HG03354 (cell line): ENCODE measurements at regions not wholly inside any gene's neighbourhood (a gene's known extent, or its start where the extent isn't known, plus 50 kb on each side); places are given as distances from the start of the nearest gene placed in this dataset.

ENCODE experiments used
- ATAC-seq: cut with Tn5 transposase; IDR thresholded peaks from one replicate; pipeline ENCODE4 v1.9.1; 2021; ENCODE audit warnings: mild to moderate bottlenecking; ENCODE audit not compliant: unreplicated experiment, poor library complexity, severe bottlenecking

DNA sequence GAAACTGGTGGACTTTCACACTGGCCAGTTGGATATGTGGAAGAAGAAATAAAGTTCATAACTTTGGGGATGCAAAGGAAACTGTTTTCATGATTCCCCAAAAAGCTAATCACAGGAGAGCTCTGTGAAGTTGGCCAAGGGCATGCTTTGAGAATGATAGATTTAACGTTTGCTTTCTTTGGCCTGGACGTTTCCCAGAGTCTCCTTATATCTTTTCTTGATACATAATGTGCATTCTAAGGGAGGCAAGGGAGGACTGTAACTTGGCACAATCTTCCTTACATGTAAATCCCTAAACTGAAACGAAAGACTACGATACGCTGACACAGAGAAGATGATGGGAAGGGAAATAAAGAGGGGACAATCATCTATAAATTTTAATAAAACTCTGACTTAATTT is 176.5 kb upstream of the INHBA start:
- no peak for ATAC-seq

DNA sequence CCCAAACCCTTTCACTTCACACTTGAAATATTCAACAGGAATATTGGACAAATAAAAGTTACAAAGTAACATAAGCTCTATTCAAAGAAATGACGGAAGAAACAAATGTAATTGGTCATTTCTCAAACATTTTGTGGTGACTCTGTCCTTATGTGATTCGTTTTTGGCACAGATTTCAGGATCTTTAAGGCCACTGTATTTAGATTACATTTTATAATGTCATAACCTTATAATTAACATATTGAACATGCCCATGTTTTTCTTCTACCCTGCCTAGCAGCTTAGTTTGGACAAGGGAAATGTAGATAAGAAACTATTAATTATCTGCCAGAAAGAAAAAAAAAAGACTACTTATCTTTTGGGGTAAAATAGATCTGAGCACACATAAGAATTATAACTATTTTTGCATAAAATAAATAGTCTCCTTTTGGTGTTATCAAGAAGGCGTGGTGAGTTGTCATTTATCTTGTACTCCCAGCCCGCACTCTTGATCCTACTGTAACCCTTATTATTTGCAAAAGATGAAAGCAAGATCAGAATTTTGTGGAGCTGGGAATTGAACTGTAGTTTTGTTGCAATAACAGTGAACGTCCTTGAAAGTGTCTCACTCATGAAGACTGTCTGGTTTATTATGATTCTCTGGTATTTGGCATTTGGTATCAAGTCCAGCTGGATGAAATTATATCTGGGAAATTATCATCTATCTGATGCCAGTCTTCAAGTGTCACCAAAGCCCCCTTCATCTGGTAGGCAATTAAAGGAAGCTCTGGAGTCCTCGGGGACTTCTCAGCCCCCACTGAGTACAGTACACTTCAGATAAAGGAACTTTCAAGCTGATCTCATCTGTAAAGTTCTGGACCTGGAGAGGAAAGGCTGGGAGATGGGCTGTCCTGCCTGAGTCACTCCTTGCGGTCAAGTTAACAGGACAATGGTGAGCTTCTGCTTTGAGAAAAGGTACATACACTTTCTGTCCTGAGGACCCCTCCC is 175.7 kb upstream of the INHBA start:
- ATAC-seq: no peak

DNA sequence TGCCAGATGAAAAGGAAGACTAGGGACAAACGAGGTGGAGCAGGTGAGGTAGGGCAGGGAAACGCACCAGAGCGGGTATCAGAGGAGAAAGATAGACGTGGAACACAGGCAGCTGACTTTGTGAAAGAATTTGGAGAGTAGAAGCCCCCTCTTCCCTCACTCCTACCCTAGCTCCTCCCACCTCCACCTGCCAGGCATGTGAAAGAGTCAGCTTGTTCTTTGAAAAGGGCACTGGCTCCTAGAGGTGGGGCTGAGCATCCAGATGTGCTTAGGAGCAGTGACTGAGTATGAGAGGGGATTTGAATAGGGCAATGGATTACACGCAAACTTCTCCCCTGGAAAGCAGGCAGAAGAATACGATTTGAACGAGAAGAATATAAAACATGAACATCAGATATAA is 174.2 kb upstream of the INHBA start:
- no peak for ATAC-seq

DNA sequence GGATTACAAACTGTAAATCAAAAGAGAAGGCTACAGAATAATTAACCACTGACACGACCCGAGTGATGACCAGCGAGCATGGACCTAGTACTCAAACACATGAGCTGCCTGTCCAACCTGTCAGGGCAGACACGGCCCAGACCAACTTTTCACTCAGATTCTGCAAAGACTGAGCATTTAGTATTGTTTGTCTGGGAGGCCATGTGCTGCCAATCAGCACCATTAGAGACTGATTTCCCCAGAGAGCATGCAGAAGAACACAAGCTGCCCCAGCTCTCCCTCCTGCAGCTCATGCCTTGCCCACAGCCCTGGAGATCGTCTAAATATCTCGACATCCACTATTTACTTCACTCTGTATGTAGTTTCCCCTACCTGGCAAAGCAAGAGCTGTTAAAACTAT is 172.6 kb upstream of the INHBA start:
- no peak for ATAC-seq

DNA sequence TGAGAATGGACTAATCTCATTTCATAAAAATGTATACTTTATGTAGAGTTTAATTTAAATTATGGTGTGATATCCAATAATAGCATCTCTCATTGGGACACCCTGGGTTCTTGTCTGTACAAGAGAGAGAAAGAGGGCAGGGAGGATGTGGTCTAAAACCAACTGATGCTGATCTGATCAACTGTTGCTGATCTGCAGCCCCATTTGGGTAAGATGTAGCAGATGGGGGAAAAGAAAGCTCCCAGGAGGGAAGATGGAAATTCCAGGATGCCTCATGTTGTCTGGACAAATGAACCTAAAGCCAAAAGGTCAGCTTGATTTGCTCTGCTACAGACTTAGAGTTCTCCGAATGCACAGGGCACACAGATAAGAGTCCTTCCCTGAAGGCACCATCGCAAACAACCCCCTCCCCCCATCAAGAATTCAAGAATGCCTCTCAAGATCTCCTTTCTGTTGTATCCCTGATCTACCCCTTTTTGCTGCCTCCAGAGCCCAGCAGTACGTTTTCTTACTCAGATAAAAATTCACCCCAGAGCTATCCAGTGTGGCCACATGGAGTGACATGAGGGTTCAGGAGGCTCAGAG is 171.4 kb upstream of the INHBA start:
- no peak for ATAC-seq

DNA sequence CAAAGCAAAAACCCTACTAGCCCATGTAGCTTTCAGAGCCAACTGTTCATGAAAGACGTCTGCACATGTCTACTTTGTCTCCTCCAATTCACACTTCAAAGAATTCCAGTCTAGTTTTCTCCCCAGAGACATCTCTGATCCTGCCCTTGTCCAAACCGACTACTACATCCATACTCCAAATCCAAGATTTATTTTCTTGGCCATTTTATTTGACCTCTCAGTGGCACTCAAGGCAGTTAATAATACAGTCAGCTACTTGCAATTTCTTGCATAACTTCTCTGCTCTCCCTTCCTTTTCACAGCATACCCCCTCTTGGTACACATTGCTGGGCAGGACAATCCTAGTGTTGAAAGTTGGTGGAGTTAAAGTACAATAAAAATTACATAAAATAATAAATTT is 170.9 kb upstream of the INHBA start:
- no peak for ATAC-seq

DNA sequence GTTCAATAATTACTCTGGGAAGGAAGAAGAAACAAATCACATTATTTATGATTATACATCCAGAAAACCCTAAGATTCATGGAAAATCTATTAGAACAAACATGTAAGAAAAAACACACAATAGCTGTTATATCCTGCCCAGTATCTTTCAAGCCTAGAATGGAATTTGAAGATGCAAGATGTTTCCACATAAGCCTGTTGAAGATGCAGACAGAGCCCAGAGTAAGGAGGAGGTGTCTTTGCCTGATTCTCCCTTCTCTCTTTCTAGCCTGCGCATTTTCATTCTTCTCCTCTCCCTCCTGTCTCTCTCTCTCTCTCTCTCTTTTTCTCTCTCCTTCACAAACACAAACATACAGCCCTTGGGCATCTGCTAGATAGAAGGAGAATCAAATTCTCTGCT is 170.1 kb upstream of the INHBA start:
- no peak for ATAC-seq

DNA sequence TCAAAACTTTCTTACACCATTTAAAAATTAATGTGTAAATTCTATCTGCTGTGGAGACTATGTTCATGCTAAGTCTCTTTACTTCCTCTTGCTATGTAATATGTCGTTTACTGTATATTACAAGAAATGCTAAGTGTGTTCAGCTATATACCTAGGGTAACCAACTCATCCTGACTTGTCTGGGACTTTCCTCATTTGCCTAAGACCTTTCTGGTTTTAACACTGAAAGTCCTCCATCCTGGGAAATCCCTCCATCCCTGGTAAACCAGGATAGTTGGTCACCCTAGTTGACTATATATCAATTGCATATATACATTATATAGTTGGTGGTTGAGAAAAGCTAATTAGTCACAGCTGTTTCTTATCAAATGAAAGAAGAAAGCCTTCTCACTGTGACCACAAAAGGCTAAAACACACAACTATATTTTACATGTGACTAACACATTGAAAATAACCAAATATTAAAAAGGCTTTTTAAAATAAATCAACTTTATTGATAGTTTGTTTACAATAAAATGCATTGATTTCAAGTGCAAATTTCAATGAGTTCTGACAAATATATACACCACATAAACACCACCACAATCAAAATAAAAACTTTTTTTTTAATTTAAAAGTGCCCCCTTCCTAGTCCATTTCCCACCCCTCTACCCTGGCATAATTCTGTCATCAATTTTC is 167.7 kb upstream of the INHBA start:
- peak; percentile 72 for ATAC-seq

DNA sequence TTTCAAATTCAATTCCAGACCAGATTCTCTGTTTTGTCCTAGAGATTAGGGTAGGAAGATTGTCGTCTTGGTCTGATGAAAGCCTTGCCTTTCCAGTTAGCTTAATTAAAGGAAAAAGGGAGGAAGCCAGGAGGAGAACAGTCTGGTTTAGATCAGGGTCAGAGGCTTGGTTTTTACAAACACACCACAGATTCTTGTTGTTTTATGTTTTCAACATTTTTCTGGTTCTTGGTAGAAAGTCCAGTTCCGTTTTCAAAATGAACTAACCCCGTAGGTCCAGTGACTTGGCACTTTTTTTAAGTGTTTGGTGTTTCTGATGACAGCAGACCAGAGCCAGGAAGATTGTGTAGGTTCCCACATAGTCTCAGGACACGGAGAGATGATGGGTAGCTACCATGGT is 167.1 kb upstream of the INHBA start:
- peak; percentile 32 for ATAC-seq

DNA sequence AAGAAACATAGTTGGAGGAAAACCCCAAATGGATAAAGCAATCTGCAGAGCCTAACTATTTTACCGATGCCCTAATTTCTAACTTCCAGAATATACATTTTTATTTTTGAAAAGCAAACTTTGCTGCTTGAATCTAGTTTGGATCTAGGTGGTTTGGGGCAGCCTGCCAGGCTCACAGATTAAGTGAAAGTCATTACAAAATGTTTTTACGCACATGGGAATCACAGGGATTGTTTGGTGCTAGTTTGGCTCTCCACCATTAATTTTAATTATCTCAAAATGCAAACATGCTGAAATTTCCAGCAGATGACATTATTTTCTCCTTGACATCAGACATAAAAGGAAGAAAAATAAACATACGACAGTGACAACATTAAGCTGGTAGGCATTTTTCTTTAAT is 166.7 kb upstream of the INHBA start:
- no peak for ATAC-seq

DNA sequence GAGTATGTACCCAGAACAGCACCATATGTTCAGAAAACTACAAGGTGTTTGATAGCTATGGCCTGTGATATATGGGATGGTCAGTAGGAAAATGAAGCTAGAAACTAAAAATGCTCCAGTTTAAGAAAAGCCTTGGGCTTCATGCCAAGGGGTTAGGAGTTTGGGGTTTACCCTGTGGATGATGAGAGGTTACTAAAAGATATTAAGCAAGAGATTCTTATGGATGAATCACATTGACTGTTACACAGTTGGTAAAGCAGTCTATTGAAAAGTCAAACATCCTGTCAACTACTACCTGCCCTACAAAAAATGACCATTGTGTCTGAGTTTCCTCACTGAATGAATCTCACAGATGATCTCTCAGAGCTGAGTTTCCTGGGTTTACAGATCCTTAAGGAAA is 166.2 kb upstream of the INHBA start:
- ATAC-seq: no peak

DNA sequence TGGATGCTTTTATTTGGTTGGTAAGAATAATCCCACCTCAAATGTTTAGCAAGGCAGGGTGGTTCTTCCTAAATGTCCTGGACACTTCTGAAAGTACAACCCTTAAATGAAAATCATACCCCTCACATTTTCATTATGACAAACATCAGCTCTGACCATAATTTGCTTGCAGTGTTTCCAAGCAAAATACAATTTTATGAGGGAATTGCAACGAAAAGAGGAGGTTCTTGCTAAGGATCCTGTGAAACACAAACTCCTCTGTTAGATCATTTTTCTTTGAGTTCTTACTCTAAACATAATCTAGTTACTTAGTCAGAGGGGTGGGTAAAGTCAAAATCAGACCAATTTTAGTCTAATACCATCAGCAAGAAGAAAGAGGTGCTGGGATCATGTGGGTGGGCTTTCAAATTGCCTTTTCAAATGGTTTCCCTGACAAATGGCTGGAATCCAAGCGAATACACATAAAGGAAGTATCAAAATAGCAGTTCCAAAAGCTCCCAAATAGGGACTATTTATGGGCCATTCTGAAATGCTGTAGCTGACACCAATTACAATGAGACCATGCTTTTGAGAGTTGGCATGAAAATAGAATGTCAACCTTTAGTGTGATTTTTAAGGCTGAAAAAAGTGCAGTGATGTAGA is 164.9 kb upstream of the INHBA start:
- no peak for ATAC-seq

DNA sequence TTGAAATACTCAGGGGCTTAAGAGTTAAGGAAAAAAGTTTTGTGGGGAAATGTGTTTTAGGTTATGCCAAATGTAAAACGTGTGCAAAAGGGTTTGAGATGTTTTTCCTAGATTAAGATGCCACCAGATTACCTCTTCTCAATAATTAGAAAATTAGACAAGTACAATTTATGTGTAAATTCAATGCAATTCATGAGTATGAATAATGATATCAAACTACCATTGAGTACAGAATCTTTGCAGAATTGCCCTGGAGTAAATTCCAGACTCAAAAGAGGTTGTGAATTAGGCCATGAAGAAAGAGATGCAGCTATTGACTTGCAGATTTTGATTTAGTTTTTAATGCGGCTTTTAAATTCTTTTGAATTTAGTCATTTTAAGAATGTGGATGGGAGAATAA is 159.4 kb upstream of the INHBA start:
- no peak for ATAC-seq

DNA sequence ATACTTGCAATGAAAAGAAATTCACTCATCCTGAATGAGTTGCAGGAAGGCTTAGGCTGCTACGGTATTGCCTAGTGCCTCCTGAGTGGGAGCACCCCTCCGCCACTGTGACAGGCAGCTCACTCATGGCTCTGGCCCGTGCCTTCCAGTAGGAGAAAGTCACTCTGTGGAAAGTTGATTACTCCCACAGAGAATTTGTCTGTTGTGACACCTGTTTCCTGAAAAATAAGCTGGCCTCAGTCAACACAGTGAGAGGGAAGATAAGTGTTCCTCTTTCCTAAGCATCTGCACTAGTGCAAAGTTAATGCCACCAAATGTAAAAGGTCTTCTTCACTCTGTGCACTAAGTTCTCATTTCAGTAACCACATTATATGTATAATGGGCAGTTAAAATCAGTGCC is 158.8 kb upstream of the INHBA start:
- no peak for ATAC-seq

DNA sequence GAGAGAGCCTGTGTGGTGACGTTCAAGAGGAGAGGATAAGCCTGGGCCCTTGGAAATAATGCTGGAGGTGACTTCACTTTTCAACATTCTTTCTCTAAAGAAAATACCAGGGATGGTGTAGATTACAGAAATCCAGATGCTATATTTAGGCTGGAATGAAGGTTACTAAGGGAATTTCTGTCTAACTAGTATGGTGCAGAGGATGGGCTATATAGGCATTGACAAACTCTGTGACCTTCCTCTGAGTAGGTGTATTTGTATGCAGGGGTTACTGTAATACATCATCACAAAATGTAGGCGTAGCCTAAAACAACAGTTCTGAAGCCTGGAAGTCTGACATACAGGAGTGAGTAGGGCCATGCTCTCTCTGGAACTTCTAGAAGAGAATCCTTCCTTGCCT is 155.3 kb upstream of the INHBA start:
- no peak for ATAC-seq

DNA sequence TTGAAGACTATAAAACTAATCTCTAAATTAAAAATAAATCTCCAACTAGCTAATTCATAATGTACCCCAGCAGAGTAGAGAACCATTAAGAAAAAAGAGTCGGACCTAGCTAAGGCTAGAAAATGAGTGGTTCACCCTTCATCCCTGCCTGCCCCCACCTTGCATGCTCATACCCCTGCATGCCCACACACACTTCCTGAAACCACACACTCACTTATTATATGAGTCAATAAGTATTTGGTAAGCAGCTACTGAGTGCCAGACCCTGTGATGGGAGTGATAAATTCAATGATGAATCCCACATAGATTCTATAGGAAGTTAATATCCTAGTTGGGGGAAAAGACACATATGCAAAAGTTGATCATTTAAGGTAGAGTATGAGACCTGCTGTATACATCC is 152.9 kb upstream of the INHBA start:
- no peak for ATAC-seq

DNA sequence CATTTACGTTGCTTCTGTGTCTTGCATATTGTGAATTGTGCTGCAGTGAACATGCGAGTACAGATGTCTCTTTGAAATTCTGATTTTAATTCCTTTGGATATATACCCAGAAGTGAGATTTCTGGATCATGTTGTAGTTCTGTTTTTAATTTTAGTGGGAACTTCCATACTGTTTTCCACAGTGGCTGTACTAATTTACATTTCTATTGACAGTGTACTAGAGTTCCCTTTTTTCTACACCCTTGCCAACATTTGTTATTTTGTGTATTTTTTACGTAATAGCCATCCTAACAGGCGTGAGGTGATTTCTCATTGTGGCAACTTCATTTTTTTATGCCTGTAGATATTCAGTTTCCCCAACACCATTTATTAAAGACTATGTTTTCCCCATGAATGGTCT is 144.7 kb upstream of the INHBA start:
- ATAC-seq: no peak

DNA sequence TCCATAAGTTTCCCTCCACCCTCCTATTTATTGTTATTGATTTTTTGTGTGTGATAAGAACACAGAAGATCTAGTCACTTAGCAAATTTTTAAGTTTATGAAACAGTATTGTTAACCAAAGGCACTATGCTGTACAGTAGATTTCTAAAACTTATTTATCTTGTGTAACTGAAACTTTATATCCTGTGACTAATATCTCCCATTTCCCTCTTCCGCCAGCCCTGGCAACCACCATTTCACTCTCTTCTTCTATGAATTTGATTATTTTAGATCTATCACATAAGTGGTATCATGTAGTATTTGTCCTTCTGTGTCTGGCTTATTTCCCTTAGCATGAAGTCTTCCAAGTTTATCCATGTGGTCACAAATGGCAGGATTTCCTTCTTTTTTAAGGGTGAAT is 144.3 kb upstream of the INHBA start:
- no peak for ATAC-seq

DNA sequence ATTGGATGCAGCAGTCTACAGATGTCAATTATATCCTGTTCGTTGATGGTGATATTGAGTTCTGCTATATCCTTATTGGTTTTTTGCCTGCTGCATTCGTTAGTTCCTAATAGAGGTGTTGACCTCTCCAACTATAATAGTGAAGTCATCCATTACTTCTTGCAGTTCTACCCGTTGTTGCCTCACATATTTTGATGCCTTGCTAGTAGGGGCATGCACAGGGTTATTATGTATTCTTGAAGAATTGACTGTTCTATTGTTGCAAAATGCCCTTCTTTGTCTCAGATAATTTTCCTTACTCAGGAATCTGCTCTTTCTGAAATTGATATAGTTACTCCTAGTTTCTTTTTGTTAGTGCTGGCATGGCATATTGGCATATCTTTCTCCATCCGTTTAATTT is 140.1 kb upstream of the INHBA start:
- ATAC-seq: no peak

DNA sequence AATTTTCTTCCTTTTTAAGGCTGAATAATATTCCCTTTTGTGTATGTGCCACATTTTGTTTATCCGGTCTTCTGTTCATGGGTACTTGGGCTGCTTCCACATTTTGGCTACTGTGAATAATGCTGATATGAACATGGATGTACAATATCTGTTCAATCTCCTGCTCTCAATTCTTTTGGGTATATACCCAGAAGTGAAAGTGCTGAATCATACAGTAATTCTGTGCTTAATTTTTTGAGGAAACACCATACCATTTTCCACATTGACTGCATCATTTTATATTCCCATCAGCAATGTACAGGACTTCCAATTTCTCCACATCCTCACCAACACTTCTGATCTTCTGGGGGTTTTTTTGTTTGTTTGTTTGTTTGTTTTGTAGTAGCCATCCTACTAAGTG is 135.0 kb upstream of the INHBA start:
- no peak for ATAC-seq
